Activated CD8-positive, alpha-beta T cell treated with anti-CD3 and anti-CD28 coated beads for 36 hours (primary cell): ENCODE measurements at regions not wholly inside any gene's neighbourhood (a gene's known extent, or its start where the extent isn't known, plus 50 kb on each side); places are given as distances from the start of the nearest gene placed in this dataset.

Experiments
- ATAC-seq: fragments of 200-7000 bp; cut with Tn5 transposase; one replicate; pipeline ENCODE4 v1.10.0; 2021; ENCODE audit warnings: mild to moderate bottlenecking, moderate library complexity
- CTCF ChIA-PET: fragments of 350-600 bp; sonication (Branson Sonifier 250); formaldehyde crosslinking; loops from one replicate; lab custom pipeline; 2021; ENCODE audit warnings: antibody characterized with exemption; lab: Charles Lee
- POLR2A ChIA-PET: fragments of 350-600 bp; sonication (Branson Sonifier 250); formaldehyde crosslinking; loops from one replicate; lab custom pipeline; 2021; ENCODE audit warnings: antibody characterized with exemption; lab: Charles Lee
- DNase-seq: peaks from one replicate; pipeline ENCODE4 v3.0.0-alpha.2; 2020
- H3K27ac Mint-ChIP-seq: one replicate; pipeline ENCODE4 v1.8.0; 2021; ENCODE audit warnings: mild to moderate bottlenecking, mixed read lengths
- H3K27me3 Mint-ChIP-seq: one replicate; pipeline ENCODE4 v1.8.0; 2021; ENCODE audit warnings: mixed read lengths
- H3K36me3 Mint-ChIP-seq: one replicate; pipeline ENCODE4 v1.8.0; 2021; ENCODE audit warnings: low read depth, mixed read lengths
- H3K4me1 Mint-ChIP-seq: one replicate; pipeline ENCODE4 v1.8.0; 2021; ENCODE audit warnings: low read depth, mixed read lengths
- H3K4me3 Mint-ChIP-seq: one replicate; pipeline ENCODE4 v1.8.0; 2021; ENCODE audit warnings: mild to moderate bottlenecking, moderate library complexity, mixed read lengths
- H3K9me3 Mint-ChIP-seq: one replicate; pipeline ENCODE4 v1.8.0; 2021; ENCODE audit warnings: mixed read lengths
- CTCF ChIP-seq: fragments of 200-600 bp; IDR thresholded peaks from one replicate; pipeline ENCODE4 v1.8.0; 2022; ENCODE audit warnings: antibody characterized with exemption, mild to moderate bottlenecking
- intact Hi-C: fragments of 100-400 bp; cut with micrococcal nuclease; formaldehyde crosslinking; loops from one replicate; pipeline ENCODE4 v1.10.0; 2022

- H3K4me1 Mint-ChIP-seq: peaks cover 8% of the 10 kb centered on the region
- no peak overlapping the region for H3K4me3 Mint-ChIP-seq
- intact Hi-C loops: no loop called here
- no peaks in the 10 kb centered on the region for H3K27me3 Mint-ChIP-seq
- POLR2A ChIA-PET: no interaction called here
- H3K27ac Mint-ChIP-seq: no peak overlapping the region
- no peak for DNase-seq
- TF ChIP-seq CTCF: no peak
- ATAC-seq: no peak
- H3K36me3 Mint-ChIP-seq: no peaks in the 10 kb centered on the region
- CTCF ChIA-PET: no interaction called here
- H3K9me3 Mint-ChIP-seq: no peaks in the 10 kb centered on the region
Measured at GRCh38 chr13:48165727-48166126, 67.3 kb upstream of the ITM2B start.

- Mint-ChIP-seq H3K9me3 (no peaks in the 10 kb centered on the region), H3K27ac (no peak overlapping the region), H3K36me3 (no peaks in the 10 kb centered on the region), H3K4me3 (no peak overlapping the region), H3K27me3 (no peaks in the 10 kb centered on the region), H3K4me1 (peaks cover 15% of the 10 kb centered on the region)
- CTCF ChIA-PET: no interaction called here
- DNase-seq (no peak), ATAC-seq (no peak)
- TF ChIP-seq CTCF: no peak
- POLR2A ChIA-PET: no interaction called here
- intact Hi-C loops: no loop called here
Measured at GRCh38 chr13:48165063-48165462, 67.9 kb upstream of the ITM2B start.

DNA sequence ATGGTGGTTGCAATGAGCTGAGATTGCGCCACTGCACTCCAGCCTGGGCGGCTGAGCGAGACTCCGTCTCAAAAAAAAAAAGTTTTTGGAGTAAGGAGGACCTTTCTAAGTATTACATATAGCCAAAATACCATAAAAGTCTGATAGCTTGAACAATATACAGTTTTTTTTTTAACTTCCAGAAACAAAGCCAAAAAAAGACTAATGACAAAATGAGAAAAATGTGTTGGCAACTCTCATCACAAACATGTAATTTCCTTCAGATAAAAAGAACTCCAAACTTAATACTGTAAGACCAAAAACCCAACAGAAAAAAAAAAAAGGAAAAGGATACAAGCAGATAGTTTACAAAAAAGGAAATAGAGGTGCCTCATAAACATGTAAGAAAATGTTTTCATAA is 68.2 kb upstream of the MED4 start:
- CTCF ChIA-PET: interaction anchor here (2.4 kb wide), 1 partner anchor 15 kb away, joined by 6 read pairs; no protein-coding TSS in a partner anchor
- POLR2A ChIA-PET: no interaction called here

GRCh38 chr13:48162217-48162616 is 67.3 kb upstream of the MED4 start:
- ChIA-PET POLR2A (interaction anchor here (0.7 kb wide), 1 partner anchor 32 kb away, joined by 3 read pairs; no protein-coding TSS in a partner anchor), CTCF (interaction anchor here (0.8 to 2.4 kb wide), 5 partner anchors 11 to 70 kb away, joined by 3 to 6 read pairs (median 3); partner anchors contain the start of gene ITM2B)
- Mint-ChIP-seq H3K27me3 (no peaks in the 10 kb centered on the region), H3K4me3 (no peak overlapping the region), H3K36me3 (no peaks in the 10 kb centered on the region), H3K27ac (peak overlapping the region; percentile 10), H3K9me3 (no peaks in the 10 kb centered on the region), H3K4me1 (peaks cover 35% of the 10 kb centered on the region)
- DNase-seq (no peak), ATAC-seq (no peak)
- no peak for TF ChIP-seq CTCF
- intact Hi-C loops: no loop called here

More for the DNA sequence above, 68.2 kb upstream of the MED4 start:
- intact Hi-C loops: no loop called here
- Mint-ChIP-seq H3K27ac (no peak overlapping the region), H3K4me3 (no peak overlapping the region), H3K36me3 (no peaks in the 10 kb centered on the region), H3K4me1 (peaks cover 34% of the 10 kb centered on the region), H3K9me3 (no peaks in the 10 kb centered on the region), H3K27me3 (no peaks in the 10 kb centered on the region)
- DNase-seq (no peak), ATAC-seq (no peak)
- no peak for TF ChIP-seq CTCF

GRCh38 chr13:48161530-48162179 is 66.8 kb upstream of the MED4 start:
- no peak overlapping the region for H3K27ac Mint-ChIP-seq
- no peak for ATAC-seq
- no peak for DNase-seq
- ChIA-PET POLR2A (interaction anchor here (0.5 kb wide), 1 partner anchor 12 kb away, joined by 3 read pairs; no protein-coding TSS in a partner anchor), CTCF (interaction anchor here (0.8 to 2.4 kb wide), 6 partner anchors 11 to 71 kb away, joined by 3 to 6 read pairs (median 4); partner anchors contain the start of gene ITM2B)
- H3K4me1 Mint-ChIP-seq: peaks cover 36% of the 10 kb centered on the region
- intact Hi-C loops: no loop called here
- no peak overlapping the region for H3K4me3 Mint-ChIP-seq
- H3K36me3 Mint-ChIP-seq: no peaks in the 10 kb centered on the region
- TF ChIP-seq CTCF: no peak
- no peaks in the 10 kb centered on the region for H3K9me3 Mint-ChIP-seq
- no peaks in the 10 kb centered on the region for H3K27me3 Mint-ChIP-seq
